B cell (primary cell): ENCODE measurements at regions not wholly inside any gene's neighbourhood (a gene's known extent, or its start where the extent isn't known, plus 50 kb on each side); places are given as distances from the start of the nearest gene placed in this dataset.

Experiments
- ATAC-seq: fragments of 200-7000 bp; cut with Tn5 transposase; one replicate; pipeline ENCODE4 v1.10.0; 2021; ENCODE audit warnings: low read depth, mild to moderate bottlenecking, moderate number of reproducible peaks, moderate library complexity
- CTCF ChIA-PET: fragments of 350-600 bp; sonication (Branson Sonifier 250); formaldehyde crosslinking; loops from one replicate; lab custom pipeline; 2021; ENCODE audit warnings: antibody characterized with exemption, inconsistent platforms; lab: Charles Lee
- POLR2A ChIA-PET: fragments of 350-600 bp; sonication (Branson Sonifier 250); formaldehyde crosslinking; loops from one replicate; lab custom pipeline; 2021; ENCODE audit warnings: antibody characterized with exemption; lab: Charles Lee
- DNase-seq: peaks from one replicate; pipeline ENCODE4 v3.0.0; 2013
- H2AFZ ChIP-seq: 2 replicates; pipeline ENCODE4 v1.6.1; 2012; ENCODE audit warnings: mild to moderate bottlenecking, low read depth, low read length; ENCODE audit not compliant: insufficient read depth, poor library complexity, severe bottlenecking
- H3K27ac ChIP-seq, 2 donors: 1 replicate in 1 of 2; 2 replicates in 1 of 2; pipeline ENCODE4 v1.5.1; 2012 to 2013; ENCODE audit warnings: low read length in 2 of 2, mild to moderate bottlenecking in 2 of 2, moderate library complexity in 1 of 2
- H3K27me3 ChIP-seq, 4 experiments: fragments of 200-600 bp in 1 of 4; sonication (generic) in 1 of 4; replicated peaks in 1 of 4; 1 replicate in 2 of 4; 2 replicates in 2 of 4; pipeline versions ENCODE4 v1.6.1 to v1.7.0; 2013 to 2016; ENCODE audit warnings: low read length in 3 of 4, mild to moderate bottlenecking in 2 of 4, mixed read lengths in 1 of 4, moderate library complexity in 1 of 4; ENCODE audit not compliant: insufficient read depth in 4 of 4, control insufficient read depth in 3 of 4; ENCODE audit errors: control extremely low read depth in 1 of 4
- H3K36me3 ChIP-seq, 2 experiments: replicated peaks in 1 of 2; 1 replicate in 1 of 2; 2 replicates in 1 of 2; pipeline versions ENCODE4 v1.6.1 to v1.7.1; 2013; ENCODE audit warnings: low read length in 1 of 2; ENCODE audit not compliant: insufficient read depth in 2 of 2, control insufficient read depth in 1 of 2; ENCODE audit errors: control extremely low read depth in 1 of 2, extremely low read depth in 1 of 2
- H3K4me1 ChIP-seq, 2 donors: fragments of 200-600 bp in 1 of 2; sonication (generic) in 1 of 2; 1 replicate in 1 of 2; 2 replicates in 1 of 2; pipeline versions ENCODE4 v1.5.1 to v1.6.1; 2013 to 2017; ENCODE audit warnings: low read length in 2 of 2; ENCODE audit not compliant: control insufficient read depth in 2 of 2, insufficient read depth in 2 of 2
- H3K4me2 ChIP-seq: replicated peaks from 2 replicates; pipeline ENCODE3; 2012; ENCODE audit warnings: mild to moderate bottlenecking, low read depth, low read length; ENCODE audit not compliant: poor library complexity, severe bottlenecking
- H3K4me3 ChIP-seq, 5 experiments: fragments of 200-600 bp in 1 of 5; sonication (generic) in 1 of 5; 1 replicate in 3 of 5; 2 replicates in 2 of 5; pipeline versions ENCODE4 v1.5.1 to v1.7.0; 2011 to 2016; ENCODE audit warnings: low read length in 4 of 5, mild to moderate bottlenecking in 4 of 5, low read depth in 2 of 5, control low read depth in 1 of 5, moderate library complexity in 1 of 5; ENCODE audit not compliant: insufficient read depth in 1 of 5; ENCODE audit errors: control extremely low read depth in 1 of 5, extremely low read depth in 1 of 5
- H3K79me2 ChIP-seq: fragments of 200-600 bp; sonication (generic); one replicate; pipeline ENCODE4 v1.6.0; 2016; ENCODE audit warnings: low read length; ENCODE audit not compliant: control insufficient read depth, insufficient read depth
- H3K9ac ChIP-seq: fragments of 200-600 bp; sonication (generic); 2 replicates; pipeline ENCODE4 v1.6.1; 2017; ENCODE audit warnings: mild to moderate bottlenecking, low read length, moderate library complexity
- H3K9me3 ChIP-seq, 3 donors: one replicate each; pipeline versions ENCODE4 v1.6.1 to v1.7.1; 2013; ENCODE audit warnings: low read length in 2 of 3; ENCODE audit not compliant: control insufficient read depth in 2 of 3, insufficient read depth in 1 of 3; ENCODE audit errors: control extremely low read depth in 1 of 3
- H4K20me1 ChIP-seq: 2 replicates; pipeline ENCODE4 v1.6.0; 2012; ENCODE audit warnings: mild to moderate bottlenecking, low read length; ENCODE audit not compliant: insufficient read depth, control insufficient read depth, poor library complexity, severe bottlenecking
- H3K27ac Mint-ChIP-seq: one replicate; pipeline ENCODE4 v1.8.0; 2021; ENCODE audit warnings: mixed read lengths
- H3K27me3 Mint-ChIP-seq: one replicate; pipeline ENCODE4 v1.8.0; 2021; ENCODE audit warnings: mixed read lengths
- H3K4me1 Mint-ChIP-seq: one replicate; pipeline ENCODE4 v1.8.0; 2021; ENCODE audit warnings: mixed read lengths
- H3K4me3 Mint-ChIP-seq: one replicate; pipeline ENCODE4 v1.8.0; 2021; ENCODE audit warnings: mixed read lengths
- H3K9me3 Mint-ChIP-seq: one replicate; pipeline ENCODE4 v1.8.0; 2022; ENCODE audit warnings: mixed read lengths; ENCODE audit not compliant: insufficient read depth
- EZH2 ChIP-seq: IDR thresholded peaks from 2 replicates; pipeline ENCODE4 v1.6.1; 2012; ENCODE audit warnings: borderline replicate concordance, low read depth, mild to moderate bottlenecking, moderate library complexity, low read length; ENCODE audit not compliant: insufficient read depth, poor library complexity, severe bottlenecking
- WGBS: methylation state at CpG from one replicate; pipeline ENCODE4 v1.1.5; 2013; ENCODE audit warnings: missing lambda C conversion rate; ENCODE audit not compliant: insufficient coverage; 5-methylcytosine and 5-hydroxymethylcytosine counted together
- intact Hi-C: fragments of 100-400 bp; cut with micrococcal nuclease; formaldehyde crosslinking; loops from one replicate; pipeline ENCODE4 v1.10.0; 2022
- TF ChIP-seq, protein P1 (sequence below): fragments of 200-600 bp; IDR thresholded peaks from one replicate; pipeline ENCODE4 v1.8.0; 2022; ENCODE audit warnings: antibody characterized with exemption, mild to moderate bottlenecking

DNA sequence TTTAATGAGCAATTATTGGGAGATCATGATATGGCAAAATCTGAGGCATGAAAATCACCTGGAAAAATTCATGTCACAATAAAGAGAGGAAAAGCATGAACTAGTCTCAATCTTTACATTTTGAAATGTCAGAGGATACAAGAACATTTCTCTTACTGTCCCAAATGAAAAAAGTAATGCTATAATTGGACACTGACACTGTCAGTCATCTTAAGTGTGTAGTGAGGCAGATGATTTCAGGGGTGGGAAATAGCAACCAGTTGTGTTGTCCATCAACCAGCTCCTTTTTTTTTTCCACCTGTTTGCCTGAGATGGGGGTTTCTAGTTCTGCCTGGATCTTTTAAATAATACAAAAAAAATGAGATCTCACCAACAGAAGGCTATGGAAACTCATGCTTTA is 646.2 kb downstream of the KCNT2 start:
- no peaks in the 10 kb centered on the region for H3K27me3 Mint-ChIP-seq
- no peaks in the 10 kb centered on the region for H4K20me1 ChIP-seq
- POLR2A ChIA-PET: no interaction called here
- H3K4me3 Mint-ChIP-seq: no peak overlapping the region
- TF ChIP-seq, protein P1, sequence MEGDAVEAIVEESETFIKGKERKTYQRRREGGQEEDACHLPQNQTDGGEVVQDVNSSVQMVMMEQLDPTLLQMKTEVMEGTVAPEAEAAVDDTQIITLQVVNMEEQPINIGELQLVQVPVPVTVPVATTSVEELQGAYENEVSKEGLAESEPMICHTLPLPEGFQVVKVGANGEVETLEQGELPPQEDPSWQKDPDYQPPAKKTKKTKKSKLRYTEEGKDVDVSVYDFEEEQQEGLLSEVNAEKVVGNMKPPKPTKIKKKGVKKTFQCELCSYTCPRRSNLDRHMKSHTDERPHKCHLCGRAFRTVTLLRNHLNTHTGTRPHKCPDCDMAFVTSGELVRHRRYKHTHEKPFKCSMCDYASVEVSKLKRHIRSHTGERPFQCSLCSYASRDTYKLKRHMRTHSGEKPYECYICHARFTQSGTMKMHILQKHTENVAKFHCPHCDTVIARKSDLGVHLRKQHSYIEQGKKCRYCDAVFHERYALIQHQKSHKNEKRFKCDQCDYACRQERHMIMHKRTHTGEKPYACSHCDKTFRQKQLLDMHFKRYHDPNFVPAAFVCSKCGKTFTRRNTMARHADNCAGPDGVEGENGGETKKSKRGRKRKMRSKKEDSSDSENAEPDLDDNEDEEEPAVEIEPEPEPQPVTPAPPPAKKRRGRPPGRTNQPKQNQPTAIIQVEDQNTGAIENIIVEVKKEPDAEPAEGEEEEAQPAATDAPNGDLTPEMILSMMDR: no peak
- no peak for TF ChIP-seq EZH2
- no peaks in the 10 kb centered on the region for H3K4me1 Mint-ChIP-seq
- H3K9me3 Mint-ChIP-seq: no peaks in the 10 kb centered on the region
- H3K9ac ChIP-seq: no peak overlapping the region
- no peak for DNase-seq
- intact Hi-C loops: no loop called here
- no peak overlapping the region for H3K4me2 ChIP-seq
- H3K27ac Mint-ChIP-seq: no peak overlapping the region
- CTCF ChIA-PET: no interaction called here
- no peaks in the 10 kb centered on the region for H3K79me2 ChIP-seq
- H3K4me3 ChIP-seq: no peak overlapping the region
- H3K27ac ChIP-seq: no peak overlapping the region
- no peaks in the 10 kb centered on the region for H3K4me1 ChIP-seq
- no peaks in the 10 kb centered on the region for H3K36me3 ChIP-seq
- H3K9me3 ChIP-seq: no peaks in the 10 kb centered on the region
- no peaks in the 10 kb centered on the region for H3K27me3 ChIP-seq
- ATAC-seq: no peak
- no peak overlapping the region for H2AFZ ChIP-seq

DNA sequence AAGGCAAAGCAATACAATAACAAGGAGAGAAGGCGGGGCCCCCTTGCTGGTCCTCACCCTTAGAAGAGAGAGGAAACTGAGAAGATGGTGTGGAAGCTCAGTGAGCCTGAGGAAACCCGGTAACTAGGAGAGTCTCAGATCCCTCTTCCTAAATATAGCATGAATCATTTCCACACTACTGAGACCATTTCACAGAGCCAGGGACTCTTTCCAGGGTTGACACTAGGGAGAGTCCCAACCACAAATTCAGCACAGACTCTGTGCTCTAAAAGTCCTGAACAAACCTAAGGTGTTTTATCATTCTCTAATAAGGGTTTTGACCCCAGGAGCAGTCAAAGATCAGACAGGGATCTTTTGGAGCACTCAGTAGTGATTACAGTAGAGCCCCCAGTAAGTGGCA is 647.7 kb downstream of the KCNT2 start:
- H3K4me3 Mint-ChIP-seq: no peak overlapping the region
- no peak for TF ChIP-seq EZH2
- TF ChIP-seq, protein P1: no peak
- no peaks in the 10 kb centered on the region for H3K27me3 ChIP-seq
- WGBS: no CpG with 5 or more reads among the region's 2 CpGs
- H3K27ac Mint-ChIP-seq: no peak overlapping the region
- H3K27ac ChIP-seq: no peak overlapping the region
- H3K79me2 ChIP-seq: no peaks in the 10 kb centered on the region
- H3K4me1 Mint-ChIP-seq: no peaks in the 10 kb centered on the region
- H2AFZ ChIP-seq: no peak overlapping the region
- H3K27me3 Mint-ChIP-seq: no peaks in the 10 kb centered on the region
- ATAC-seq: no peak
- no peak for DNase-seq
- no peak overlapping the region for H3K9ac ChIP-seq
- H3K9me3 ChIP-seq: no peaks in the 10 kb centered on the region
- intact Hi-C loops: no loop called here
- no peaks in the 10 kb centered on the region for H3K4me1 ChIP-seq
- no peak overlapping the region for H3K4me3 ChIP-seq
- no peaks in the 10 kb centered on the region for H3K9me3 Mint-ChIP-seq
- H4K20me1 ChIP-seq: no peaks in the 10 kb centered on the region
- H3K36me3 ChIP-seq: no peaks in the 10 kb centered on the region
- no peak overlapping the region for H3K4me2 ChIP-seq
- ChIA-PET CTCF (no interaction called here), POLR2A (no interaction called here)
